Memory B cell (primary cell): ENCODE measurements at regions not wholly inside any gene's neighbourhood (a gene's known extent, or its start where the extent isn't known, plus 50 kb on each side); places are given as distances from the start of the nearest gene placed in this dataset.
"Not testable (repeated sequence)": the region's sequence is repeated elsewhere in the genome, so short reads cannot be mapped to it uniquely, and the experiment has no call there.

Source experiments
- ATAC-seq: fragments of 150-1000 bp; cut with Tn5 transposase; 2 replicates; pipeline ENCODE4 v1.10.0; 2021; ENCODE audit warnings: low read depth, mild to moderate bottlenecking, moderate library complexity
- DNase-seq, 2 donors: peaks; one replicate each; pipeline ENCODE4 v3.0.0; 2022; ENCODE audit warnings: low spot score in 2 of 2
- H3K27ac Mint-ChIP-seq: one replicate; pipeline ENCODE4 v1.8.0; 2022; ENCODE audit warnings: mild to moderate bottlenecking, moderate library complexity, mixed read lengths
- H3K27me3 Mint-ChIP-seq: one replicate; pipeline ENCODE4 v1.8.0; 2022; ENCODE audit warnings: mixed read lengths
- H3K36me3 Mint-ChIP-seq: one replicate; pipeline ENCODE4 v1.8.0; 2022; ENCODE audit warnings: mild to moderate bottlenecking, mixed read lengths
- H3K4me1 Mint-ChIP-seq: one replicate; pipeline ENCODE4 v1.8.0; 2022; ENCODE audit warnings: mixed read lengths
- H3K4me3 Mint-ChIP-seq: one replicate; pipeline ENCODE4 v1.8.0; 2022; ENCODE audit warnings: mild to moderate bottlenecking, moderate library complexity, mixed read lengths
- H3K9me3 Mint-ChIP-seq: one replicate; pipeline ENCODE4 v1.8.0; 2022; ENCODE audit warnings: mixed read lengths

DNA sequence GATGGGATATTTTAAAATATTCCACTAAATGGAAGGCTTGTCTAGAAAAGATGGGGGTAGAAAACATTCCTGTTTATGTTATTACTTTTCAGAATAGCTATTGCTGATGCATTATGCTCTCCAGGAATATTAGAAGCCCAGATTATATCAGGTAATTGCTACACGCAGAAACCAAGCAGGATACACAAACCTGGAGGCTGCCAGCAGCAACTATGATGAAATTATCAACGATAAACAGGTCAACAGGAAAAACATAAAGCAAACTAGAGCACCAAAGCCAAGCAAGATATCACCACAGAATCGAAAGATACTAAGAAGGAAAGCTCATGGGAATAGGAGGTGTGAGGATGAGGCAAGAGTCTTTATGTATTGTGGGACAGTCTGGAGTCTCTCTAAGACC lies 113.2 kb upstream of the SPATS2L start:
- no peaks in the 10 kb centered on the region for H3K4me1 Mint-ChIP-seq
- H3K36me3 Mint-ChIP-seq, result no peaks in the 10 kb centered on the region
- ATAC-seq (no peak), DNase-seq (no peak)
- peaks cover 10% of the 10 kb centered on the region for H3K27me3 Mint-ChIP-seq
- no peak overlapping the region for H3K4me3 Mint-ChIP-seq
- peaks cover 2% of the 10 kb centered on the region for H3K9me3 Mint-ChIP-seq
- H3K27ac Mint-ChIP-seq, result no peak overlapping the region

DNA sequence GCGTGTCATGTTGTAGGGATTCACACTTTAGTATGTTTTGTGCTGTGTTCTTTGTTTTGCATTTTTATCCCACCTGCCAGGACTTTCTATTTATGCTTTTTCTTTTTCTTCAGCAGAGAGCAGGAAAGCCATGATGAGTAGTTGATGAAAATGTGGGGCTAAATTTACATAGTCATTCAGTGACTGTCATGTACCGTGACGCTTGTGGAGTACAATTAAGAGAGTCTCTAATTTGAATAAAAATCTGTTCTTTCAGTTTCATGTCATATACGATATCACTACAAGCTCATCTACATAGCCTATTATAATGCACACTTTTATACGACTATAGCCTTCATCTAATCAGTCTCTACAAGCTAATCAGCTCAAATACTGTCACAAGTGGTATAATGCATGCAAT lies 112.7 kb upstream of the SPATS2L start:
- Mint-ChIP-seq H3K27ac (no peak overlapping the region), H3K4me1 (no peaks in the 10 kb centered on the region), H3K4me3 (no peak overlapping the region), H3K36me3 (no peaks in the 10 kb centered on the region), H3K27me3 (peaks cover 10% of the 10 kb centered on the region), H3K9me3 (peaks cover 2% of the 10 kb centered on the region)
- DNase-seq (no peak), ATAC-seq (no peak)

DNA sequence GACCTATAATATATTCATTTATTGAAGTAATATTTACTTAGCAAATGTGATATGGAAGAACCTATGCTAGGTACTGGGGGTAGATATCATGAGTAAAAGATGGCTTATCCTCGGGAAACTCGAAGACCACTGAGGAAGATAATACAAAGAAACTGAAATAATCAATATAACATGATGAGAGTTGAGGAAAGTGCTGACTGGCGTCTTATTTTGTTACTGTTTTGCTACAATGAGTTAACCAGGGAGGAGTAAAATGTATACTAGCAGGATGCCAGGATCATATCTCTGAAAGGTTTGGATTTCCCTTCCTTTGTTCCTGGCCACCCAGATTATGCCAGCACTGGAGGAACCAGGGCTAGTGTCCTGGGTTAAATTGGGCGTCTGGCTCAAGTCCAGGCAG lies 111.7 kb upstream of the SPATS2L start:
- Mint-ChIP-seq H3K27ac (no peak overlapping the region), H3K9me3 (peaks cover 2% of the 10 kb centered on the region), H3K4me3 (no peak overlapping the region), H3K4me1 (no peaks in the 10 kb centered on the region), H3K36me3 (no peaks in the 10 kb centered on the region), H3K27me3 (peaks cover 10% of the 10 kb centered on the region)
- ATAC-seq, result no peak
- no peak for DNase-seq

DNA sequence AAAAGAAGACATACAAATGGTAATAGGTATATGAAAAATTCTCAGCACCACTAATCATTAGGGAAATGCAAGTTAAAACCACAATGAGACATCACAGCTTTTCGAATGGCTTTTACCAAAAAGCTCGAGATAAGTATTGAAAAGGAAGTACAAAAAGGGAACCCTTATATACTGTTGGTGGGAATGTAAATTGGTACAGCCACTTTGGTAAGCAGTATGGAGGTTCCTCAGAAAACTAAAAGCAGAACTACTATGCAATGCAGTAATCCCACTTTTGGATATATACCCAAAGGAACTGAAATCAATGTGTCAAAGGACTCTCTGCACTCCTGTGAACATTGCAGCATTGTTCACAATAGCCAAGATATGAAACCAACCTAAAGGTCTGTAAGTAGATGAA lies 107.5 kb upstream of the SPATS2L start:
- peaks cover 4% of the 10 kb centered on the region for H3K9me3 Mint-ChIP-seq
- peaks cover 12% of the 10 kb centered on the region for H3K27me3 Mint-ChIP-seq
- no peaks in the 10 kb centered on the region for H3K36me3 Mint-ChIP-seq
- ATAC-seq (no peak), DNase-seq (no peak)
- no peaks in the 10 kb centered on the region for H3K4me1 Mint-ChIP-seq
- H3K27ac Mint-ChIP-seq, result no peak overlapping the region
- H3K4me3 Mint-ChIP-seq, result no peak overlapping the region

DNA sequence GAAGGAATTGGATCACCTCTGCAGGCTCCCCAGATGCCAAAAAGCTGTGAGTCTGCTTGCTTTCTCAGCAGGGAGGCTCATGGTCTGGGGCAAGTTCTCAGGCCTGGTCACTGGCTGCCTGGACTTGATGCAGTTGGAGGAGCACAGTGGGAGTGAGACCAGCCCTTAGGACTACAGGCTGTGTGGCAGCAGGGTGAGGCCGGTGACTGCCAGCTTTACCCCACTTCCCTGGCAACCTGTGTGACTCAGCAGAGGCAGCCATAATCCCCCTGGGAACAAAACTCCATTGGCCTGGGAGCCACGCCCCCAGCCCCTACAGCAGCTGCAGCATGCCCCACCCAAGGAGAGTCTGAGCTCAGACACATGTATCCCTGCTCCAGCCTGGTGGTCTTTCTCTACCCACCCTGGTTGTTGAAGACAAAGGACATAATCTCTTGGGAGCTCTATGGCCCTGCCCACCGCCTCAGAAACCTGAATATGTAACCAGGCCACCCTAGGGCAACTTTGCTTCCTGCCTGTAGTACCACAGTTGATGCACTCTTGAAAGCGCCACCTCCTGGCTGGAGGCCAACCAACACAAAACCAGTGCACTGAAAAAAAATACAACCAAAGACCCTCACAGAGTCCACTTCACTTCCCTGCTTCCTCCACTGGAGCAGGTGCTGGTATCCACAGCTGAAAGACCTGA lies 106.8 kb upstream of the SPATS2L start:
- no peaks in the 10 kb centered on the region for H3K36me3 Mint-ChIP-seq
- H3K9me3 Mint-ChIP-seq, result peaks cover 4% of the 10 kb centered on the region
- no peak overlapping the region for H3K4me3 Mint-ChIP-seq
- H3K27ac Mint-ChIP-seq, result no peak overlapping the region
- peaks cover 12% of the 10 kb centered on the region for H3K27me3 Mint-ChIP-seq
- no peaks in the 10 kb centered on the region for H3K4me1 Mint-ChIP-seq
- DNase-seq, result no peak
- no peak for ATAC-seq

DNA sequence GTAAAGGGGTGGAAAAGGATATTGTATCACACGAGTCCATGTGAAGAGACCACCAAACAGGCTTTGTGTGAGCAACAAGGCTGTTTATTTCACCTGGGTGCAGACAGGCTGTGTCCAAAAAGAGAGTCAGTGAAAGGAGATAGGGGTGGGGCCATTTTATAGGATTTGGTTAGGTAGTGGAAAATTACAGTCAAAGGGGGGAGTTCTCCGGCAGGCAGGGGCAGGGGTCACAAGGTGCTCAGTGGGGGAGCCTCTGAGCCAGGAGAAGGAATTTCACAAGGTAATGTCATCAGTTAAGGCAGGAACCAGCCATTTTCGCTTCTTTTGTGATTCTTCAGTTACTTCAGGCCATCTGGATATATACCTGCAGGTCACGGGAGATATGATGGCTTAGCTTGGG lies 104.7 kb upstream of the SPATS2L start:
- H3K27me3 Mint-ChIP-seq, result peaks cover 12% of the 10 kb centered on the region
- not testable (repeated sequence) for H3K4me1 Mint-ChIP-seq, H3K9me3 Mint-ChIP-seq, DNase-seq, ATAC-seq, H3K27ac Mint-ChIP-seq, H3K4me3 Mint-ChIP-seq, H3K36me3 Mint-ChIP-seq

DNA sequence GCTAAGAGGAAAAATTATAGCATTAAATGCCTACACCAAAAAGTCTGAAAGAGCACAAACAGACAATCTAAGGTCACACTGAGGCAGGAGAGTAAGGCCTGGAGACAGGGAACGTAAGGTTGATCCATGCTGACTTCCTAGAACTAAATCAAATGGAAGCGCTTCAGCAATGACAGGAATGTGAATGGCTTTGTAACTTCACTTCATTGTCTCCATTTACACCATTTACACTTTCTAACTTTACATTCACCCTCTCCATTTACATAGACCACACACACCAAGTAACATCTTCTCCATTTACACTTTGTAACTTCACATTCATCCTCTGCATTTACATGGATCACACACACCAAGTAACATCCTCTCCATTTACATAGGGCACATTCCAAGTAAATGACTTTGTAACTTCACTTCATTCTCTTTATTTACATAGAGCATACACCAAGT lies 103.1 kb upstream of the SPATS2L start:
- DNase-seq, result no peak
- Mint-ChIP-seq H3K36me3 (no peaks in the 10 kb centered on the region), H3K9me3 (peaks cover 4% of the 10 kb centered on the region), H3K4me3 (no peak overlapping the region), H3K27ac (no peak overlapping the region), H3K4me1 (no peaks in the 10 kb centered on the region), H3K27me3 (peaks cover 5% of the 10 kb centered on the region)
- ATAC-seq, result no peak

DNA sequence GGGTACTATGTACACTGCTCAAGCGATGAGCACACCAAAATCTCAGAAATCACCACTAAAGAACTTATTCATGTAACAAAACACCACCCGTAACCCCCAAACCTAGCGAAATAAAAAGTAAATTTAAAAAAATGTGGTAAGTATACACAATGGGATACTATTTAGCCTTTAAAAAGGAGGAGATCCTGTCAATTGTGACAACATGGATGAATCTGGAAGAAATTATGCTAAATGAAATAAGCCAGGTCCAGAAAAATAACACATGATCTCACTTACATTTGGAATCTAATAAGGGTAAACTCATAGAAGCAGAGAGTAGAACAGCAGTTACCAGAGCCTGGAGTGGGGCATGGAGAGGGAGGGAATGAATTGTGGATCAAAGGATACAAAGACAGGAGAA lies 98.5 kb upstream of the SPATS2L start:
- no peak overlapping the region for H3K27ac Mint-ChIP-seq
- H3K9me3 Mint-ChIP-seq, result peaks cover 9% of the 10 kb centered on the region
- H3K36me3 Mint-ChIP-seq, result no peaks in the 10 kb centered on the region
- ATAC-seq (no peak), DNase-seq (no peak)
- peaks cover 2% of the 10 kb centered on the region for H3K27me3 Mint-ChIP-seq
- H3K4me3 Mint-ChIP-seq, result no peak overlapping the region
- H3K4me1 Mint-ChIP-seq, result no peaks in the 10 kb centered on the region

DNA sequence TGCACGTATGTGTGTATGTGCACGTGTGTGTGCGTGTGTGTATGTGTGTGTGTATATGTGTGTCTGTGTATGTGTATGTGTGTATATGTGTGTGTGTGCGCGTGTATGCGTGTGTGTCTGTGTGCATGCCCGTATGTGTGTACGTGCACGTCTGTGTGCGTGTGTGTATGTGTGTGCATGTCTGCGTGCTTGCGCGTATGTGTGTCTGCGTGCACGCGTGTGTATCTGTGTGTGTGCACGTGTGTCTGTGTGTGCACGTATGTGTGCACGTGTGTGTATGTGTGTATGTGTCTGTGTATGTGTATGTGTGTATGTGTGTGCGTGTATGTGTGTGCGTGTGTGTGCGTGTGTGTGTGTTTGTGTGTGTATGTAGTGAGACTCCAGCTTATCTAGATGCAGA lies 97.5 kb upstream of the SPATS2L start:
- H3K27me3 Mint-ChIP-seq, result peaks cover under 1% of the 10 kb centered on the region
- H3K27ac Mint-ChIP-seq, result no peak overlapping the region
- ATAC-seq (no peak), DNase-seq (no peak)
- no peaks in the 10 kb centered on the region for H3K4me1 Mint-ChIP-seq
- no peak overlapping the region for H3K4me3 Mint-ChIP-seq
- H3K9me3 Mint-ChIP-seq, result peaks cover 8% of the 10 kb centered on the region
- H3K36me3 Mint-ChIP-seq, result no peaks in the 10 kb centered on the region

DNA sequence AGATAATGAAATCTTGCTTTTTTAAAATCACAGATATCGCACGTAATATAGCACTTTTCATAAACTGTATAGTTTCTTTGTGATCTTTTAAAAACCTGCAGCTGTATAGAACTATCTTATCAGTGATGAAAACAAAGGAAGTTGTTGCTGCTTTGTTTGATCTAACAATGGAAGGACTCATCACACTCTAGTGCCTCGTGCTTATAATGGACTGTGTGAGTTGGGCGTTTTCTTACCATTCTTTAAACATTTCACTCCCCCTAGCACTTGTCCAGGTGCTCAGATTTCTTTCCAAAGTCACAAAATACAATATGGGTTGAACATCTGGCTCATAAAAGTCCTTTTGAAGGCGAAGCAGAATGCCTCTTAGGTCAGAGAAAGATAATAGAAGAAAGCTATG lies 94.8 kb upstream of the SPATS2L start:
- Mint-ChIP-seq H3K9me3 (peaks cover 8% of the 10 kb centered on the region), H3K27ac (no peak overlapping the region), H3K4me1 (no peaks in the 10 kb centered on the region), H3K4me3 (no peak overlapping the region), H3K27me3 (peaks cover 4% of the 10 kb centered on the region), H3K36me3 (no peaks in the 10 kb centered on the region)
- ATAC-seq (no peak), DNase-seq (no peak)

DNA sequence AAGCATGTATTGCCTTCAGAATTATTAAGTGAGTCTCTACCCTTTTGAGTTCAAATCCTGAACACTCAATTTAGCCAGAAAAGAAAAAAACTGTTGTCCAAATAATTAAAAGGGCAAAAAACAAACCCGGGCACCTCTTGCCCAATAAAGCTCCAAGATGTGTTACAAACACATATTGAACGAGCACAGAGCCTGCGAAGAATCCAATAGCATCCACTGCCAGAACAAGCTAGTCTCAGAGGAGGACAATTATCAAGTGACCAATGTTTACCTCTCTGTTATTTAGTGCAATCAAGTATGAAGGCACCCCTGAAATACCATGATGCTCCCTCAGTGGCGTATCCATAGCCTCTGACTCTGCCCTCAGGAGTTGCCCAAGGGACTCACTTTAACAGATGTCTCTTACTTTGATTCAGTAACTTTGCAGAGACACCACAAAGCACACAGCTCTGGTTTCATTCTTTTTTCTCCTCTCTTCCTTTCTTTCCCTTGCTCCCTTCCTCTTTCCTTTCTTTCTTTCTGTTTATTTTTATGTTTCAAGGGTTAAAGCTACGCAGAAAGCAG lies 93.5 kb upstream of the SPATS2L start:
- Mint-ChIP-seq H3K9me3 (peaks cover 8% of the 10 kb centered on the region), H3K27ac (no peak overlapping the region)
- ATAC-seq, result no peak

DNA sequence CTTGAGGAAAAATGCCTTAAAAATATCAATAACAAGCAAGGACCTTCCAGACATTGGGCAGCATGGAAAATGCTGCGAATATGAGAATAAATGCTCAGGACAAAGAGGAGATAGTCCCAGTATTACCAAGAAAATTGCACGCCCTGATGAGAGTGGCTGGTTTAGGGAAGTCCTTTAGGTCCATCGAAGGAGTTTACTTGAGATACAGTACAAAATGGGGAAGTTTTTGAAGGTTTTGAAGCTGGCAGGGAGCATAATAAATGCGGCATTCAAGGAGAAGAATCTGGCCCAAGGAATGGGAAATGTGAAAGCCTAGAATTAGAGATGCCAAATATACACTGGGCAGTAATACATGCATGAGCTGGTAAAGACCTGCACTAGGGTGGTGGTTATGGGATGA lies 90.2 kb upstream of the SPATS2L start:
- Mint-ChIP-seq H3K9me3 (no peaks in the 10 kb centered on the region), H3K27ac (no peak overlapping the region), H3K36me3 (no peaks in the 10 kb centered on the region), H3K27me3 (peaks cover 7% of the 10 kb centered on the region), H3K4me3 (no peak overlapping the region), H3K4me1 (no peaks in the 10 kb centered on the region)
- ATAC-seq, result no peak
- DNase-seq, result no peak

More for the DNA sequence above, 93.5 kb upstream of the SPATS2L start:
- no peak for DNase-seq
- Mint-ChIP-seq H3K27me3 (peaks cover 6% of the 10 kb centered on the region), H3K36me3 (no peaks in the 10 kb centered on the region), H3K4me1 (no peaks in the 10 kb centered on the region), H3K4me3 (no peak overlapping the region)

DNA sequence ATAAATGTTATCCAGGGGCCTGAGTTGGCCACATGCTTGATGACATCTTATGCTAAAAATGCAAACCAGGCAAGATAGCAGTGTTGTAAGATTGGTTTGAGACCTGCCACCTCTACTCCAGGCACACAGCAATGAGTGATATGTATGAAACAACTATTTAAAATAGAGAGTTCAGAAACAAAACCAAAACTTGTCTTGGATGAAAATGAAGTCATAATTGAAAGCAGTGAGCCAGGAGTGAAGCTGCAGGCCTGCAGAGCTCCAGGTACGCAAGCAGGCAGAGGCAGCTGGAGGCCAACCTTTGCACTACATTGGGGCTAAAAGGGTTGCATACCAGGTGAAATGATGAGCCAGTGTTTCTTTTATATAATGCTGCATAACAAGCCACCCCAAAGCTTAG lies 89.2 kb upstream of the SPATS2L start:
- no peak overlapping the region for H3K27ac Mint-ChIP-seq
- H3K4me1 Mint-ChIP-seq, result no peaks in the 10 kb centered on the region
- H3K9me3 Mint-ChIP-seq, result no peaks in the 10 kb centered on the region
- H3K4me3 Mint-ChIP-seq, result no peak overlapping the region
- no peaks in the 10 kb centered on the region for H3K36me3 Mint-ChIP-seq
- no peak for DNase-seq
- ATAC-seq, result no peak
- H3K27me3 Mint-ChIP-seq, result peaks cover 8% of the 10 kb centered on the region

DNA sequence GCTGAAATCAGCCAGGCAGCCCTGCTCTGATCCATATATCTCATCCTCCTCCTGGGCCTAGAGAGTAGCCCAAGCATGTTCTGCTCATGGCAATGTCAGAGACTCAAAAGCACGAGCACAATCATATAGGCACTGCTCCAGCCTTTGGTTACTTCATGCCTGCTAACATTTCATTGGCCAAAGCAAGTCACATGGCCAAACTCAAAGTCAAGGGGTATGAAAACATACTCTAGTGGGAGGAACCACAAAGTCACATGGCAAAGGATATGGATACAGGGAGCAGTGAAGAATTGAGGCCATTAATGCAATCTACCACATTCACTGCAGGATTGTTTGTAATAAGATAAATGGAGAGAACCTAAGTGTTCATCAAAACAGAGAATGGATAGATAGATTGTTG lies 87.8 kb upstream of the SPATS2L start:
- Mint-ChIP-seq H3K36me3 (no peaks in the 10 kb centered on the region), H3K27me3 (peaks cover 8% of the 10 kb centered on the region), H3K4me3 (no peak overlapping the region), H3K9me3 (no peaks in the 10 kb centered on the region), H3K27ac (no peak overlapping the region), H3K4me1 (no peaks in the 10 kb centered on the region)
- no peak for ATAC-seq
- no peak for DNase-seq
